RWPE1 (cell line): ENCODE measurements at regions not wholly inside any gene's neighbourhood (a gene's known extent, or its start where the extent isn't known, plus 50 kb on each side); places are given as distances from the start of the nearest gene placed in this dataset.

Source experiments
- CTCF ChIA-PET: fragments of 350-600 bp; sonication (Branson Sonifier 250); formaldehyde crosslinking; extraction: SDS; loops from one replicate; lab custom pipeline; 2021; lab: Yijun Ruan, JAX
- POLR2A ChIA-PET: fragments of 400-600 bp; formaldehyde crosslinking; extraction: SDS; loops from one replicate; lab custom pipeline; 2020; ENCODE audit warnings: antibody characterized with exemption; ENCODE audit not compliant: low non-redundant PET; lab: Yijun Ruan, JAX
- DNase-seq: peaks from one replicate; pipeline ENCODE4 v3.0.0; 2012; ENCODE audit warnings: low spot score
- H3K27ac ChIP-seq: fragments of 450-650 bp; 2 replicates; pipeline ENCODE4 v1.5.1; 2017
- CTCF ChIP-seq: fragments of 450-650 bp; conservative IDR thresholded peaks from 2 replicates; pipeline ENCODE4 v1.5.1; 2017; ENCODE audit warnings: low read depth, mild to moderate bottlenecking

DNA sequence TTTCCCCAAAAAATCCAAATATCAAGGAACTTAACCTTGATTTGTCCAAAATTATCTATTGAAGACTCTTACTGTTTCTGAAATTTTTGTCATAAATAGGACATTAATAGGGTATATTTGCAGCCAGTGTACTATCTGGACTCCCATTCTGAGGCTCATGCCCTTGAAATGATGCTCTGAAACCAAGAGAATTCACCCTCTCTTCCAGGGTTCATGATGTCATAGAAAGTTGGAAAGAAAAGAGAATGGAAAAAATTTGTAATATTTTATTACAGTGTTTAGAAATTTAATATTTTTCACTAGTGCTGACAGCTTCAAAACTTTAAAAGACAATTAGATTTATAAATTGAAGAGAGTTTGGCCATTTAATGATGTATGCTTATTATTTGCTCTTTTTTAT is 712.5 kb downstream of the MCTP2 start:
- CTCF ChIA-PET: no interaction called here
- TF ChIP-seq CTCF: no peak
- POLR2A ChIA-PET: no interaction called here

DNA sequence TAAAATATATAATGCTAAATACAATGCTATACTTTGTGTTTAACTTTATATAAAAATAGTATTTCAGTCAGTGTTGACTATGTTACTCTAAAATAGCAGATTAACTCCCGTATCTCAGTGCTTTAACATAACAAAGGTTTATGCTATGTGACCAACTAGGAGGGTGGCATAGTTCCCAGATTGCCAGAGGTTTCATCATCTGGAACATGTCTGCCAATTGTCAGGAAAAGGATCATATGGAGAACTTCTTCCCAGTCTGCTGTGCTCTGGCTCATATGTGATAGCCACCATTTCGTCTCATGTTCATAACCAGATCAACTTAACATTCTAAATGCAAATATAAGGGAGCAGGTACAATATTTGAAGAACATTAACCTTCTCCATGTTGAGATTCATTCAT is 720.2 kb downstream of the MCTP2 start:
- DNase-seq: no peak
- CTCF ChIA-PET: no interaction called here
- TF ChIP-seq CTCF: no peak
- POLR2A ChIA-PET: no interaction called here
- no peak overlapping the region for H3K27ac ChIP-seq

More for the DNA sequence above, 712.5 kb downstream of the MCTP2 start:
- no peak for DNase-seq
- no peak overlapping the region for H3K27ac ChIP-seq

DNA sequence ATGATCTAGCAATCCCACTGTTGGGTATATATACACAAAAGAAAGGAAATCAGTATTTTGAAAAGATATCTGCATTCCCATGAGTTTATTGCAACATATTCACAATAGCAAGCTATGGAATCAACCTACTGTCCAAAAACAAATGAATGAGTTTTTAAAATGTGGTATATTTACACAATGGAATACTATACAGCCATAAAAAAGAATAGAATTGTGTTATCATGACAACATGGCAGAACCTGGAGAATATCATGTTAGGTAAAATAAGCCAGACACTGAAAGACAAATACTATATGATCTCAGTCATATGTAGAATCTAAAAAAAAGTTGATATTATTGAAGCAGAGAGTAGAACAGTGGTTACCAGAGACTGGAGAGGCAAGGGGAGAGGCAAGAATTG is 732.6 kb downstream of the MCTP2 start:
- ChIA-PET CTCF (no interaction called here), POLR2A (no interaction called here)
- no peak for TF ChIP-seq CTCF
- no peak overlapping the region for H3K27ac ChIP-seq
- DNase-seq: no peak

DNA sequence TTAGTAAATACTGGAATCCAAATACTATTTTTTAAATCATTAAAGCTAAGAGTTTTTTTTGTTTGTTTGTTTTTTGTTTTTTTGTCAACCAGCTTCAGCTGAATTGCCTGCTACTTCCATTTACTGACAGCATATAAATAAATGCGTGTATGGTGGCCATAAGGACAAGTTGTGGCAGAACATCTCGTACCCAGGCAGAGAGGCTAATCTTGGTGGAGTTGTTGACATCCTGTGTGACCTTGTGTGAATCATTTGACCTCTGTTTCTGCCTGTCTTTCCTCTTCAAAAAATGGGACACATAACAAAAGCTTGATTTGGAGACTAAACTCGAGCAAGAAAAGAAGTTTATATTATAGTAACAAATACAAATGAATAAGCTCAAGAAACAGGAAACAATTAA is 734.2 kb downstream of the MCTP2 start:
- ChIA-PET POLR2A (no interaction called here), CTCF (no interaction called here)
- DNase-seq: no peak
- H3K27ac ChIP-seq: no peak overlapping the region
- TF ChIP-seq CTCF: no peak

DNA sequence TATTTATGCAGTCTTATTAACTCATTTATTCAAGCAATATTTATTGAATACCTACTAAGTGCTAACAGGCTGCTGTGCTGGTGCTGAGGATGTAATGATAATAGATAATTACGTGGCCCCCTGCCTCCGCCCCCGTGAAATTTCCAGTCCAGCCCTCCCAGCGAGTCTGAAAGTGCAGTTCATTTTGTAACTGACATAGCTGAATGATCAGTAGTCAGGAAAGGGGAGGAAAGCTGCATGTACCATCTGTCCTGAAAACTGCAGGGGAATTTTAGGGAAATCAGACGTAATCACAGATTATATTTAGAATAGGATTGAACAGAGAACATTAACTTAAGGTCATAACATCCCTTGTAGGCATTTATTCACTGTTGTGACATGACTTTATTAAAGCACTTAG is 736.8 kb downstream of the MCTP2 start:
- ChIA-PET CTCF (no interaction called here), POLR2A (no interaction called here)
- no peak for DNase-seq
- TF ChIP-seq CTCF: no peak
- H3K27ac ChIP-seq: no peak overlapping the region

DNA sequence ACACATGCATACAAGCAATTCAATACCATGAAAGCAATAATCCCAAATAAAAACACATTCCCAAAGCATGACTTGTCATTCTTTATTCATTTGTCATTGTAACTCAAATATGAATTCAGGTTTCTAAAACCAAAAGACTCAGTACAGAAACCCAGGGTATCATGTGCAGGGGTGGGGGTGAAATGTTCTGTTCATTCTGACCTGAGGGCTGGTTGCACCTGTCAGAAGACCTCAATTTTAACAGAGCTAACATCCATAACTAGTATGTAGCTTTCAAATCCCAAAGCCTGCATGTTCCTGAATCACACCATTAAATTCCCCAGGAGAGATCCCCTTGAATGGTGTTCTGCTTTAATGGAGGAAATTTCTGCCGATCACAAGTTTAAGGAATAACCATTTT is 738.7 kb downstream of the MCTP2 start:
- H3K27ac ChIP-seq: no peak overlapping the region
- ChIA-PET POLR2A (no interaction called here), CTCF (no interaction called here)
- no peak for DNase-seq
- no peak for TF ChIP-seq CTCF

- no peak for TF ChIP-seq CTCF
- DNase-seq: no peak
- CTCF ChIA-PET: no interaction called here
- H3K27ac ChIP-seq: no peak overlapping the region
- POLR2A ChIA-PET: no interaction called here
Observed at GRCh38 chr15:94970802-94971201, 739.4 kb downstream of the MCTP2 start.
